Vagina (tissue), 2 donors: ENCODE measurements at regions not wholly inside any gene's neighbourhood (a gene's known extent, or its start where the extent isn't known, plus 50 kb on each side); places are given as distances from the start of the nearest gene placed in this dataset.

Experiments
- DNase-seq, 2 donors: peaks; one replicate each; pipeline ENCODE4 v3.0.0-alpha.2; 2017; ENCODE audit errors: extremely low spot score in 2 of 2
- H3K27ac ChIP-seq: fragments of 200-600 bp; sonication (generic); one replicate; pipeline ENCODE4 v1.5.1; 2019
- H3K27me3 ChIP-seq: fragments of 200-600 bp; sonication (generic); one replicate; pipeline ENCODE4 v1.5.1; 2019
- H3K36me3 ChIP-seq, 2 donors: fragments of 200-600 bp; sonication (generic); one replicate each; pipeline ENCODE4 v1.5.1; 2017 to 2019
- H3K4me1 ChIP-seq: fragments of 200-600 bp; sonication (generic); one replicate; pipeline ENCODE4 v1.5.1; 2019
- H3K4me3 ChIP-seq, 2 donors: fragments of 200-600 bp; sonication (generic); 1 replicate in 1 of 2; 2 replicates in 1 of 2; pipeline ENCODE4 v1.5.1; 2016 to 2019
- H3K9me3 ChIP-seq: fragments of 200-600 bp; sonication (generic); one replicate; pipeline ENCODE4 v1.5.1; 2019
- CTCF ChIP-seq, 3 experiments: fragments of 450-650 bp in 2 of 3; fragments of 200-600 bp in 1 of 3; sonication (generic) in 1 of 3; IDR thresholded peaks; one replicate each; pipeline ENCODE4 v1.5.1; 2017 to 2019; ENCODE audit warnings: antibody characterized with exemption in 3 of 3, mild to moderate bottlenecking in 2 of 3, moderate library complexity in 2 of 3
- POLR2A ChIP-seq, 2 donors: fragments of 450-650 bp; IDR thresholded peaks; one replicate each; pipeline ENCODE4 v1.6.1; 2017; ENCODE audit warnings: antibody characterized with exemption in 2 of 2, mild to moderate bottlenecking in 2 of 2, moderate library complexity in 2 of 2
- POLR2AphosphoS5 ChIP-seq, 2 donors: sonication (generic); formaldehyde crosslinking; IDR thresholded peaks; one replicate each; pipeline ENCODE4 v1.9.0; 2017; ENCODE audit warnings: antibody characterized with exemption in 2 of 2, mild to moderate bottlenecking in 2 of 2, low read depth in 1 of 2; ENCODE audit not compliant: insufficient read depth in 1 of 2
- intact Hi-C: fragments of 100-400 bp; cut with DNase I; formaldehyde crosslinking; loops from one replicate; pipeline ENCODE4 v1.15.1; 2023

- Histone ChIP-seq H3K27ac (no peak overlapping the region), H3K9me3 (no peaks in the 10 kb centered on the region), H3K4me3 (no peak overlapping the region), H3K27me3 (no peaks in the 10 kb centered on the region), H3K36me3 (no peaks in the 10 kb centered on the region), H3K4me1 (no peaks in the 10 kb centered on the region)
- no peak for DNase-seq
- intact Hi-C loops, result no loop called here
- TF ChIP-seq POLR2AphosphoS5 (IDR thresholded peaks at IDR 0.05; ENCODE audit: insufficient read depth in 1 of 2, low read depth in 1 of 2) (no peak), POLR2A (IDR thresholded peaks at IDR 0.05) (no peak), CTCF (IDR thresholded peaks at IDR 0.05) (no peak)
These were observed 132.7 kb downstream of the KLHL28 start for GRCh38 chr14:44829021-44829420.

DNA sequence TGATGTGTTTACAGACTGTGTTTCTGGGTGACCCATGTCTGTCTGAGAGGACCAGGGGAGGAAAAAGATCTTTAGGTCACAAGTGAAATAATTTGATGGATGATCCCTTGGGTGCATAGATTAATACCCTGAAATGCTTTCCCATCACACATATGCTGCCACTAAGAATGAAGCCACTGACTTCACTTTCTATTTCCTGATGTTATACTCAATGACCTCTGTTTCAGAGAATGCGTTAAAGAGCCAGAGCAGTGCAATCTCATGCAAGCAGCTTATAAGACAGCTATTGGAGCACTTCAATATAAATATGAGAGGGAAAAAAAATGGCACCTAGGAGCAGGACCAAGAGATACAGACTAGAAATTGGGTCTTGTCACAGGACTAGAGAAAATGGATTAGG, 133.7 kb downstream of the KLHL28 start:
- intact Hi-C loops, result no loop called here
- no peak overlapping the region for H3K4me3 ChIP-seq
- DNase-seq, result no peak

DNA sequence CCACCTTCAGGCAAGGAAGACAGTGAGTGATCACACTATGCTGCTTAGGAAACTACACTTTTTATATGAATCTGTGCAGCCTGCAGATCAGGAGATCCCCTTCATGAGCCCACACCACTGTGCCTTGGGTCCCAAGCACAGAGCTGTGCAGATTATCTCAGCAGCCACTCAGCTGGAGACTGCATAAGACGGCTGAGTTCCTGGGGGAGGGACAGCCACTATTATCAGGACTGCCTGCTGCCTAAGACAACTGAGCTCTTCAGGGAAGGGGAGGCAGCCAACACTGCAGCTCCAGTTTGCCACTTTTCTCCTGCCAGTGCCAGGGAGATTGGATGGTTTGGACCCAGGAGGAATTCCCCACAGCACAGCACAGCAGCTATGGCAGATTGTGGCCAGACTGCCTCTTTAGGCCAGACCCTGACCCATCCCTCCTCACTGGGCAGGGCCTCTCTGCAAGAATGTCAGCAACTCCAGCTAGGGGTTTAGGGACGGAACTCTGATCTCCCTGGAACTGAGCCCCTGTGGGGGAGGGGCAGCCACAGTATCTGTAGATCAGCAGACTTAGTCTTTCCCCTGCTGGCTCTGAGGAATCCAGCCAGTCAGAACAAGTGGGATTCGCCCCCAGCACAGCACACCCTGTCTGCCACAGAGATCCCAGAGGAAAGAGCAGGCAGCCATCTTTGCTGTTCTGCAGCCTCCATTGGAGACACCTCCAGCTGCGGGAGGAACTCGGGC, 141.3 kb downstream of the KLHL28 start:
- H3K9me3 ChIP-seq, result no peaks in the 10 kb centered on the region
- TF ChIP-seq CTCF (IDR thresholded peaks at IDR 0.05) (no peak), POLR2AphosphoS5 (IDR thresholded peaks at IDR 0.05; ENCODE audit: insufficient read depth in 1 of 2, low read depth in 1 of 2) (no peak), POLR2A (IDR thresholded peaks at IDR 0.05) (no peak)
- intact Hi-C loops, result no loop called here
- H3K4me3 ChIP-seq, result no peak overlapping the region
- H3K4me1 ChIP-seq, result no peaks in the 10 kb centered on the region
- H3K27ac ChIP-seq, result no peak overlapping the region
- DNase-seq, result no peak
- H3K36me3 ChIP-seq, result no peaks in the 10 kb centered on the region
- no peaks in the 10 kb centered on the region for H3K27me3 ChIP-seq

More for the DNA sequence above, 133.7 kb downstream of the KLHL28 start:
- no peaks in the 10 kb centered on the region for H3K4me1 ChIP-seq
- H3K27me3 ChIP-seq, result no peaks in the 10 kb centered on the region
- no peak overlapping the region for H3K27ac ChIP-seq
- H3K36me3 ChIP-seq, result no peaks in the 10 kb centered on the region
- TF ChIP-seq CTCF (IDR thresholded peaks at IDR 0.05) (no peak), POLR2AphosphoS5 (IDR thresholded peaks at IDR 0.05; ENCODE audit: insufficient read depth in 1 of 2, low read depth in 1 of 2) (no peak), POLR2A (IDR thresholded peaks at IDR 0.05) (no peak)
- H3K9me3 ChIP-seq, result no peaks in the 10 kb centered on the region

DNA sequence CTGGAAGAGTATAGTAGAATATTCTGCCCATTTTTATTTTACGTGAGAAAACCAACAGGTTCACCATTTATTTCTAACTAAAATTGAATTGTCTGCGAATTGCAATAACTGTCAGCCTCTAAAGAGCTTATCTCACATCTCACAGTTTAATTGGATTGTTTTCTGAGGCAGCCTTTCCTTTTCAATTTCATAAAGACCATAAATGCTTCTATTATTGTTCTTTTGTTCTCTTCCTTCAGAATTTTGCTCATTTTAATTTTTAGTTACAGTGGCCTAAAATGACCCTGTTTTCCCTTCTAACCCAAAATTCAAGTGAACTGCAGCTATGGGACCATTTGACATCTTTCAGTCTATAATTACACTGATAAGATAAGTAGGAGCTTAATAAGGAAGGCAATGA, 147.6 kb downstream of the KLHL28 start:
- H3K9me3 ChIP-seq, result no peaks in the 10 kb centered on the region
- DNase-seq, result no peak
- no peaks in the 10 kb centered on the region for H3K27me3 ChIP-seq
- no peak for TF ChIP-seq POLR2A (IDR thresholded peaks at IDR 0.05)
- no peak for TF ChIP-seq CTCF (IDR thresholded peaks at IDR 0.05)
- TF ChIP-seq POLR2AphosphoS5 (IDR thresholded peaks at IDR 0.05; ENCODE audit: insufficient read depth in 1 of 2, low read depth in 1 of 2), result no peak
- no peak overlapping the region for H3K4me3 ChIP-seq
- no peak overlapping the region for H3K27ac ChIP-seq
- intact Hi-C loops, result no loop called here
- H3K4me1 ChIP-seq, result no peaks in the 10 kb centered on the region
- H3K36me3 ChIP-seq, result no peaks in the 10 kb centered on the region

- no peaks in the 10 kb centered on the region for H3K36me3 ChIP-seq
- H3K27ac ChIP-seq, result no peak overlapping the region
- H3K9me3 ChIP-seq, result no peaks in the 10 kb centered on the region
- intact Hi-C loops, result no loop called here
- no peaks in the 10 kb centered on the region for H3K27me3 ChIP-seq
- no peak for TF ChIP-seq POLR2A (IDR thresholded peaks at IDR 0.05)
- no peak for TF ChIP-seq POLR2AphosphoS5 (IDR thresholded peaks at IDR 0.05; ENCODE audit: insufficient read depth in 1 of 2, low read depth in 1 of 2)
- no peak for TF ChIP-seq CTCF (IDR thresholded peaks at IDR 0.05)
- DNase-seq, result no peak
- no peak overlapping the region for H3K4me3 ChIP-seq
- H3K4me1 ChIP-seq, result no peaks in the 10 kb centered on the region
These were observed 149.1 kb downstream of the KLHL28 start for GRCh38 chr14:44812672-44813071.
